ENCODE measurements at regions not wholly inside any gene's neighbourhood (a gene's known extent, or its start where the extent isn't known, plus 50 kb on each side); places are given as distances from the start of the nearest gene placed in this dataset.

- no peak for TF ChIP-seq POLR2A (IDR thresholded peaks at IDR 0.05)
- no peak for TF ChIP-seq CTCF (IDR thresholded peaks at IDR 0.05)
- no peak for TF ChIP-seq EP300 (IDR thresholded peaks at IDR 0.05)
- Histone ChIP-seq H3K4me3 (no peak overlapping the region), H3K9me3 (no peaks in the 10 kb centered on the region), H3K36me3 (no peaks in the 10 kb centered on the region), H3K27ac (no peak overlapping the region), H3K4me1 (ENCODE audit: insufficient read depth) (peaks cover 1% of the 10 kb centered on the region), H3K27me3 (no peaks in the 10 kb centered on the region)
- intact Hi-C loops (cut with DNase I), result loop anchor here in 1 of 4 donors (10.0 kb wide), 1 partner anchor 1552 kb away; no protein-coding TSS in a partner anchor
- DNase-seq, result no peak
- WGBS, 3 donors, result 84 to 92% (median 88%) methylated on average over 1 of the region's 1 CpG
These were observed 382.9 kb downstream of the KCTD12 start for GRCh38 chr13:76503291-76503690.

- Histone ChIP-seq H3K9me3 (no peaks in the 10 kb centered on the region), H3K4me3 (no peak overlapping the region), H3K36me3 (no peaks in the 10 kb centered on the region), H3K4me1 (ENCODE audit: insufficient read depth) (peaks cover 1% of the 10 kb centered on the region), H3K27ac (no peak overlapping the region), H3K27me3 (no peaks in the 10 kb centered on the region)
- DNase-seq, result no peak
- WGBS, 3 donors, result 7 to 33% (median 10%) methylated on average over 3 of the region's 3 CpGs
- intact Hi-C loops (cut with DNase I), result loop anchor here in 1 of 4 donors (10.0 kb wide), 1 partner anchor 1554 kb away; no protein-coding TSS in a partner anchor
- no peak for TF ChIP-seq EP300 (IDR thresholded peaks at IDR 0.05)
- no peak for TF ChIP-seq CTCF (IDR thresholded peaks at IDR 0.05)
- no peak for TF ChIP-seq POLR2A (IDR thresholded peaks at IDR 0.05)
These were observed 385.3 kb downstream of the KCTD12 start for GRCh38 chr13:76500894-76501293.

- TF ChIP-seq EP300 (IDR thresholded peaks at IDR 0.05) (no peak), POLR2A (IDR thresholded peaks at IDR 0.05) (no peak), CTCF (IDR thresholded peaks at IDR 0.05) (no peak)
- peaks cover 1% of the 10 kb centered on the region for H3K4me1 ChIP-seq (ENCODE audit: insufficient read depth)
- intact Hi-C loops (cut with DNase I), result loop anchor here in 1 of 4 donors (10.0 kb wide), 1 partner anchor 1555 kb away; no protein-coding TSS in a partner anchor
- H3K9me3 ChIP-seq, result no peaks in the 10 kb centered on the region
- no peak for DNase-seq
- no peak overlapping the region for H3K27ac ChIP-seq
- H3K4me3 ChIP-seq, result no peak overlapping the region
- no peaks in the 10 kb centered on the region for H3K27me3 ChIP-seq
- H3K36me3 ChIP-seq, result no peaks in the 10 kb centered on the region
- 14 to 36% (median 23%) methylated on average over 1 of the region's 1 CpG for WGBS, 3 donors
These were observed 386.3 kb downstream of the KCTD12 start for GRCh38 chr13:76499891-76500290.

- TF ChIP-seq POLR2A (IDR thresholded peaks at IDR 0.05) (no peak), EP300 (IDR thresholded peaks at IDR 0.05) (no peak)
- H3K4me1 ChIP-seq (ENCODE audit: insufficient read depth), result no peaks in the 10 kb centered on the region
- no peaks in the 10 kb centered on the region for H3K9me3 ChIP-seq
- WGBS, 3 donors, result 81 to 86% (median 84%) methylated on average over 1 of the region's 1 CpG
- no peak overlapping the region for H3K27ac ChIP-seq
- no peaks in the 10 kb centered on the region for H3K36me3 ChIP-seq
- H3K27me3 ChIP-seq, result no peaks in the 10 kb centered on the region
- no peak for DNase-seq
- intact Hi-C loops (cut with DNase I), result no loop called here
- no peak overlapping the region for H3K4me3 ChIP-seq
These were observed 396.9 kb downstream of the KCTD12 start for GRCh38 chr13:76489274-76489673.

GRCh38 chr13:76481738-76482137 lies 404.5 kb downstream of the KCTD12 start:
- no peak for DNase-seq
- H3K36me3 ChIP-seq, result no peaks in the 10 kb centered on the region
- no peak overlapping the region for H3K27ac ChIP-seq
- TF ChIP-seq EP300 (IDR thresholded peaks at IDR 0.05) (no peak), POLR2A (IDR thresholded peaks at IDR 0.05) (no peak), CTCF (IDR thresholded peaks at IDR 0.05) (no peak)
- WGBS, 3 donors, result 56 to 64% (median 60%) methylated on average over 2 of the region's 2 CpGs
- no peaks in the 10 kb centered on the region for H3K4me1 ChIP-seq (ENCODE audit: insufficient read depth)
- intact Hi-C loops (cut with DNase I), result no loop called here
- no peaks in the 10 kb centered on the region for H3K27me3 ChIP-seq
- no peaks in the 10 kb centered on the region for H3K9me3 ChIP-seq
- no peak overlapping the region for H3K4me3 ChIP-seq

Data from ovary (tissue), 7 donors.